Tibial nerve (tissue), 4 donors: ENCODE measurements at regions not wholly inside any gene's neighbourhood (a gene's known extent, or its start where the extent isn't known, plus 50 kb on each side); places are given as distances from the start of the nearest gene placed in this dataset.

Experiments
- DNase-seq, 2 donors: peaks; one replicate each; pipeline ENCODE4 v3.0.0-alpha.2; 2019; ENCODE audit warnings: low spot score in 2 of 2
- H3K27ac ChIP-seq, 4 donors: fragments of 200-600 bp; sonication (generic) in 3 of 4; one replicate each; pipeline ENCODE4 v1.5.1; 2017 to 2019; ENCODE audit warnings: mild to moderate bottlenecking in 1 of 4
- H3K27me3 ChIP-seq, 2 donors: fragments of 200-600 bp; sonication (generic) in 1 of 2; one replicate each; pipeline versions ENCODE4 v1.5.1 to v1.6.0; 2017 to 2019
- H3K36me3 ChIP-seq, 3 donors: fragments of 200-600 bp; sonication (generic); one replicate each; pipeline ENCODE4 v1.5.1; 2018 to 2019
- H3K4me1 ChIP-seq, 4 donors: fragments of 200-600 bp; sonication (generic) in 3 of 4; one replicate each; pipeline ENCODE4 v1.5.1; 2017 to 2019
- H3K4me3 ChIP-seq, 4 donors: fragments of 200-600 bp; sonication (generic) in 3 of 4; one replicate each; pipeline ENCODE4 v1.5.1; 2017 to 2019; ENCODE audit warnings: mild to moderate bottlenecking in 1 of 4, moderate library complexity in 1 of 4
- H3K9me3 ChIP-seq, 4 donors: fragments of 200-600 bp; sonication (generic) in 3 of 4; one replicate each; pipeline ENCODE4 v1.5.1; 2017 to 2019
- EP300 ChIP-seq, 2 donors: sonication (generic); formaldehyde crosslinking; IDR thresholded peaks; one replicate each; pipeline ENCODE4 v1.6.1; 2017; ENCODE audit warnings: antibody characterized with exemption in 2 of 2, mild to moderate bottlenecking in 1 of 2
- POLR2A ChIP-seq, 2 donors: fragments of 450-650 bp; IDR thresholded peaks; one replicate each; pipeline ENCODE4 v1.6.1; 2017; ENCODE audit warnings: antibody characterized with exemption in 2 of 2, mild to moderate bottlenecking in 2 of 2, moderate library complexity in 2 of 2
- WGBS, 2 donors: methylation state at CpG; one replicate each; pipeline ENCODE4 v1.1.5; 2018; 5-methylcytosine and 5-hydroxymethylcytosine counted together
- TF ChIP-seq, protein P1 (sequence below), 5 experiments: fragments of 200-600 bp in 3 of 5; fragments of 450-650 bp in 2 of 5; sonication (generic) in 3 of 5; IDR thresholded peaks; one replicate each; pipeline ENCODE4 v1.5.1; 2016 to 2019; ENCODE audit warnings: antibody characterized with exemption in 5 of 5, mild to moderate bottlenecking in 3 of 5, moderate library complexity in 2 of 5

DNA sequence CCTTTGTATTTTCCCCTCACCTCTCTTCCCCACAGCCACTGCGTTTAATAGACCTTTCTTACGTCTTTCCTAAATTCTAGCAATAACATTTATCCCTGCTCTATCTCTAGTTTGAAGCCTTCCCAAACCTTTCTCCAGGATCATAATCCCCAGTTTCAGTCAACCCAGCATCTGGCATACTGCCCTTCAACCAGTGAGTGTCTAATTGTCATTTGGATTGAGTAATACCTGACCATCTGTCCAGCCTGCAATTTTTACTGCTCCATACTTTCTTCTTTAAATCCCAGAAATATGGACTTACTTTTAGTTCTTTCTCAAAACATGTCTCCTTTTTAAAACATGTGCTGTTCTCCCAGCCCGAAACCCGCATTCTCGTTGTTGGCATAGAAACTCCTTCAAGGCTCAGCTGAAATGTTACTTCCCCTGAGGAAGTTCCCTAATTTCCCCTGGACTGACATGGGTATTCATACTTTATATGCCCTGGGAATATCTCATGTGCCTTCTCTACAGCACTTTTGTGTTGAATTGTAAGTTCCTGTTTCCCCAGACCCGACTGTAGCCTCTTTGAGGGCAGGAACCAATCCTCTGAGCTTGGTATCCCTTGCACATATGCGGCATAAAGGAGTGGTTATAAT, 65.1 kb upstream of the ETV6 start:
- TF ChIP-seq, protein P1, sequence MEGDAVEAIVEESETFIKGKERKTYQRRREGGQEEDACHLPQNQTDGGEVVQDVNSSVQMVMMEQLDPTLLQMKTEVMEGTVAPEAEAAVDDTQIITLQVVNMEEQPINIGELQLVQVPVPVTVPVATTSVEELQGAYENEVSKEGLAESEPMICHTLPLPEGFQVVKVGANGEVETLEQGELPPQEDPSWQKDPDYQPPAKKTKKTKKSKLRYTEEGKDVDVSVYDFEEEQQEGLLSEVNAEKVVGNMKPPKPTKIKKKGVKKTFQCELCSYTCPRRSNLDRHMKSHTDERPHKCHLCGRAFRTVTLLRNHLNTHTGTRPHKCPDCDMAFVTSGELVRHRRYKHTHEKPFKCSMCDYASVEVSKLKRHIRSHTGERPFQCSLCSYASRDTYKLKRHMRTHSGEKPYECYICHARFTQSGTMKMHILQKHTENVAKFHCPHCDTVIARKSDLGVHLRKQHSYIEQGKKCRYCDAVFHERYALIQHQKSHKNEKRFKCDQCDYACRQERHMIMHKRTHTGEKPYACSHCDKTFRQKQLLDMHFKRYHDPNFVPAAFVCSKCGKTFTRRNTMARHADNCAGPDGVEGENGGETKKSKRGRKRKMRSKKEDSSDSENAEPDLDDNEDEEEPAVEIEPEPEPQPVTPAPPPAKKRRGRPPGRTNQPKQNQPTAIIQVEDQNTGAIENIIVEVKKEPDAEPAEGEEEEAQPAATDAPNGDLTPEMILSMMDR (IDR thresholded peaks at IDR 0.05): no peak
- no peak for TF ChIP-seq EP300 (IDR thresholded peaks at IDR 0.05)
- no peak for TF ChIP-seq POLR2A (IDR thresholded peaks at IDR 0.05)
- H3K27me3 ChIP-seq: no peaks in the 10 kb centered on the region
- 77 to 81% methylated on average over 7 of the region's 7 CpGs for WGBS, 2 donors

DNA sequence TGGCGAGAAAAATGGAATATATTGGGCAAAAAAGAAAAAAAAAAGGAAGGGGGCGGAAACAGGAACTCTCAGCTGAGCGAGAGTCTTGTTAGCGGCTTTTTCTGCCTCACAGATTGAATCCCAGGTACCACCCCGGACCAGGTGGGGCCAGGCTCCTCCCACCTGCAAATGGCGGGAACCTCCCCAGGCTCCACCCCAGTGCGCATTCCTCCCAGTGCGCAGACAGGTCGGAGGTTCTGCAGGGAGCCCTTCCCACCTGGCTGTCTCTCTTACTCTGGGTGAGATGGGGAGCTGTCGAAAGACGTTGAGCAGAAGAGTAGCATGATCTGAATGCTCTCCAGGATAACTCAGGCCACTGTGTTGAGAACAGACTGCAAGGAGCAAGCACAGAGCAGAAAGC, 57.0 kb upstream of the ETV6 start:
- Histone ChIP-seq H3K36me3 (no peaks in the 10 kb centered on the region), H3K4me1 (no peaks in the 10 kb centered on the region), H3K4me3 (no peak overlapping the region), H3K9me3 (no peaks in the 10 kb centered on the region), H3K27me3 (no peaks in the 10 kb centered on the region), H3K27ac (no peak overlapping the region)
- 94 to 97% methylated on average over 11 of the region's 11 CpGs for WGBS, 2 donors
- TF ChIP-seq, protein P1 (IDR thresholded peaks at IDR 0.05): no peak
- TF ChIP-seq EP300 (IDR thresholded peaks at IDR 0.05): no peak
- no peak for DNase-seq

More for the DNA sequence above, 65.1 kb upstream of the ETV6 start:
- Histone ChIP-seq H3K4me3 (no peak overlapping the region), H3K9me3 (no peaks in the 10 kb centered on the region), H3K27ac (no peak overlapping the region), H3K4me1 (peaks cover 0 to 15% (median 6%) of the 10 kb centered on the region in 4 donors), H3K36me3 (no peaks in the 10 kb centered on the region)
- DNase-seq: no peak

DNA sequence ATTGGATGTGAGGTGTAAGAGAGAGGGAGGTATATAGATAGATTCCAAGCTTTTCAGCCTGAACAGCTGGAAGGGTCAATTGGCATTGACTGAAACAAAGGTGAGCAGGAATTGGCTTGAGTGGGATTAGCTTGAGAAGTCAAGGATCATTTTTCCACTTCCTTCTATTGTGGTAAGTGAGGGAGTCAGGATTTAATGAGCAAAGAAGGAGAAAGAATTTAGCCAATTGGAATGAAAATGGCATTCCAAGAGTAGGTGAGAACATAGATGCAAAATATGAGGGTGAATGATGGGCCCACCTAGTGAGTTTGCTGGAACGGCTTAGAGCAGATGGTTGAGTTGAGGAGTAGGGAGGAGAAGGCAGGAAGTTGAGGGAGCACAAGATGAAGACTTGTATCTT, 56.5 kb upstream of the ETV6 start:
- WGBS, 2 donors: 76 to 89% methylated on average over 1 of the region's 1 CpG
- DNase-seq: no peak
- no peaks in the 10 kb centered on the region for H3K9me3 ChIP-seq

DNA sequence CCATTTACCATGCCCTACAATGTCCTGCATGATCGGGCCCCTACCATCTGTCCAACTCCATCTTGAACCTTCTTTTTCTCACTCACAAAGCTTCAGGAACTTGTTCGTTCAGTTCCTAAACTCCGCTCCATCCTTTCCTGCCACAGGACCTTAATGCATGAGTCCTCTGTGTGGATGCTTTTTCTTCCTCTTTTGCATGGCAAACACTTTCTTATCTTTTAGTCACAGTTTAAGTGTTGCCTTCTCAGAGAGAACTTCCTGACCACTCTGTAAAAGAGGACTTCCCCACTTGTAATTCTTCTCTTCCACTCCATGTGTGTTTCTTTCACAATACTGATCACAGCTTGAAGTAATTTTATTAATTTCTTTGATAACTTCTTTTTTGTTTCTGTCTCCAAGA, 54.4 kb upstream of the ETV6 start:
- no peaks in the 10 kb centered on the region for H3K4me1 ChIP-seq

More for the DNA sequence above, 56.5 kb upstream of the ETV6 start:
- Histone ChIP-seq H3K27me3 (no peaks in the 10 kb centered on the region), H3K27ac (no peak overlapping the region), H3K4me3 (no peak overlapping the region), H3K4me1 (no peaks in the 10 kb centered on the region), H3K36me3 (no peaks in the 10 kb centered on the region)
- no peak for TF ChIP-seq POLR2A (IDR thresholded peaks at IDR 0.05)
- TF ChIP-seq, protein P1 (IDR thresholded peaks at IDR 0.05): no peak
- no peak for TF ChIP-seq EP300 (IDR thresholded peaks at IDR 0.05)

DNA sequence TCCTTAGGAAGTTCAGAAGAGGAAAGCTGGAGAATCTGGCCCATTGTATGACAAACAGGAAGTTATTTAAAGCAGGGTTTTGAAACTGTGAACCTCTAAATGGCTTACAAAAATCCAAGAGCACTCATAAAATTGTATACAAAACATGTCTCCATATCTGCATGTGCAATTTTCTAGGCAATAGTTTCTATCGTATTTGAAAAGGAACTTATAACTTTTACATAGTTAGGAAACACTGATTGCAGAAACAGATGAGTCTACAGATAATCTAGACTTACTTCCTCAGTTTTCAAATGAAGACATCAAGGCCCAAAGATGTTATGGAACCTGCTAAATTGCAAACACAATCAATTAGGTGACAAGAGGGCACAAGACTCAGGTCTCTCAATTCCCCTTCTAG, 53.3 kb upstream of the ETV6 start:
- Histone ChIP-seq H3K27ac (no peak overlapping the region), H3K9me3 (no peaks in the 10 kb centered on the region), H3K4me3 (no peak overlapping the region), H3K36me3 (no peaks in the 10 kb centered on the region), H3K27me3 (no peaks in the 10 kb centered on the region), H3K4me1 (no peaks in the 10 kb centered on the region)
- WGBS, 2 donors: 72 to 76% methylated on average over 1 of the region's 1 CpG
- TF ChIP-seq POLR2A (IDR thresholded peaks at IDR 0.05): no peak
- no peak for DNase-seq

More for the DNA sequence above, 54.4 kb upstream of the ETV6 start:
- 77 to 84% methylated on average over 2 to 3 of the region's 3 CpGs for WGBS, 2 donors
- H3K4me3 ChIP-seq: no peak overlapping the region
- no peak for DNase-seq
- no peaks in the 10 kb centered on the region for H3K36me3 ChIP-seq
- no peak overlapping the region for H3K27ac ChIP-seq
- H3K9me3 ChIP-seq: no peaks in the 10 kb centered on the region
- TF ChIP-seq, protein P1 (IDR thresholded peaks at IDR 0.05): no peak
- TF ChIP-seq EP300 (IDR thresholded peaks at IDR 0.05): no peak
- TF ChIP-seq POLR2A (IDR thresholded peaks at IDR 0.05): no peak
- no peaks in the 10 kb centered on the region for H3K27me3 ChIP-seq

DNA sequence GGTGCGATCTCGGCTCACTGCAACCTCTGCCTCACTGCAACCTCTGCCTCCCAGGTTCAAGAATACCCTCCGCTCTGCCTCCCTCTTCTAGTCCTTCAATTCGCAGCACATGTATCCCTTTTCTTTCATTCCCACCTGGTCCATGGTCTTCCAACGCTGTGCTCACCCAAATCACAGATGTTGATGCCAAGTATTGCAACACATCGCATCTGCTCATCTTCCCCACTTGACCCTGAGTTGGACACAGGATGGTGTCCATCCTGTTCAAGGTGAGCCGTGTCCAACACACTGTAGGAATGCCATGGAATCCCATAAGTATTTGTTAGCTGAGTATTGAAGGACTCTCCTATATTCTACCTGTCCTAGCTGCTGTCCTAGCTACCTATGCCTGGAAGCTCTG, 50.6 kb upstream of the ETV6 start:
- no peaks in the 10 kb centered on the region for H3K27me3 ChIP-seq
- DNase-seq: no peak
- WGBS, 2 donors: 81 to 95% methylated on average over 7 of the region's 7 CpGs

More for the DNA sequence above, 50.6 kb upstream of the ETV6 start:
- H3K27ac ChIP-seq: no peak overlapping the region
- no peaks in the 10 kb centered on the region for H3K36me3 ChIP-seq
- TF ChIP-seq POLR2A (IDR thresholded peaks at IDR 0.05): no peak
- no peak for TF ChIP-seq EP300 (IDR thresholded peaks at IDR 0.05)
- TF ChIP-seq, protein P1 (IDR thresholded peaks at IDR 0.05): no peak
- H3K9me3 ChIP-seq: no peaks in the 10 kb centered on the region
- no peak overlapping the region for H3K4me3 ChIP-seq
- H3K4me1 ChIP-seq: no peaks in the 10 kb centered on the region
